ENCODE measurements at regions not wholly inside any gene's neighbourhood (a gene's known extent, or its start where the extent isn't known, plus 50 kb on each side); places are given as distances from the start of the nearest gene placed in this dataset.

DNA sequence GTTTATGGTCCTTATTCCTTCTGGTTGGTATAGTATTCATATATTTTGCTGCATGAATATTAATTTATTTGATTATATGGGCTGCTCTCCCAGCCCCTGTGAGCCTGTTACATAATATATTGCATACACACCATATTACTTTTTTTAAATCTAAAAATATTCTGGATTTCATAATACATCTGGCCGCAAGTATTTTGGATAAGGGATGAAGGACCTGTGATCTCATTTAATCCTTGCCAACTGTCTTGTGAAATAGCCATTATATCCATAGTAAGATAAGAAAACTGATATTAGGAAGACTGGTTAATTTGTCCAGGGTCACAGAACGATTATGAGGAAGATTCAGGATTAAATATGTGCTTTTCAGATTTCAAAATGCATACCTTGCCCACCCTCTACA is 433.6 kb downstream of the LPIN1 start:
- no peak for TF ChIP-seq POLR2AphosphoS5 (IDR thresholded peaks at IDR 0.05; ENCODE audit: low read depth, low read length)
- TF ChIP-seq, protein P1, sequence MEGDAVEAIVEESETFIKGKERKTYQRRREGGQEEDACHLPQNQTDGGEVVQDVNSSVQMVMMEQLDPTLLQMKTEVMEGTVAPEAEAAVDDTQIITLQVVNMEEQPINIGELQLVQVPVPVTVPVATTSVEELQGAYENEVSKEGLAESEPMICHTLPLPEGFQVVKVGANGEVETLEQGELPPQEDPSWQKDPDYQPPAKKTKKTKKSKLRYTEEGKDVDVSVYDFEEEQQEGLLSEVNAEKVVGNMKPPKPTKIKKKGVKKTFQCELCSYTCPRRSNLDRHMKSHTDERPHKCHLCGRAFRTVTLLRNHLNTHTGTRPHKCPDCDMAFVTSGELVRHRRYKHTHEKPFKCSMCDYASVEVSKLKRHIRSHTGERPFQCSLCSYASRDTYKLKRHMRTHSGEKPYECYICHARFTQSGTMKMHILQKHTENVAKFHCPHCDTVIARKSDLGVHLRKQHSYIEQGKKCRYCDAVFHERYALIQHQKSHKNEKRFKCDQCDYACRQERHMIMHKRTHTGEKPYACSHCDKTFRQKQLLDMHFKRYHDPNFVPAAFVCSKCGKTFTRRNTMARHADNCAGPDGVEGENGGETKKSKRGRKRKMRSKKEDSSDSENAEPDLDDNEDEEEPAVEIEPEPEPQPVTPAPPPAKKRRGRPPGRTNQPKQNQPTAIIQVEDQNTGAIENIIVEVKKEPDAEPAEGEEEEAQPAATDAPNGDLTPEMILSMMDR (IDR thresholded peaks at IDR 0.05): no peak
- TF ChIP-seq, protein P2, sequence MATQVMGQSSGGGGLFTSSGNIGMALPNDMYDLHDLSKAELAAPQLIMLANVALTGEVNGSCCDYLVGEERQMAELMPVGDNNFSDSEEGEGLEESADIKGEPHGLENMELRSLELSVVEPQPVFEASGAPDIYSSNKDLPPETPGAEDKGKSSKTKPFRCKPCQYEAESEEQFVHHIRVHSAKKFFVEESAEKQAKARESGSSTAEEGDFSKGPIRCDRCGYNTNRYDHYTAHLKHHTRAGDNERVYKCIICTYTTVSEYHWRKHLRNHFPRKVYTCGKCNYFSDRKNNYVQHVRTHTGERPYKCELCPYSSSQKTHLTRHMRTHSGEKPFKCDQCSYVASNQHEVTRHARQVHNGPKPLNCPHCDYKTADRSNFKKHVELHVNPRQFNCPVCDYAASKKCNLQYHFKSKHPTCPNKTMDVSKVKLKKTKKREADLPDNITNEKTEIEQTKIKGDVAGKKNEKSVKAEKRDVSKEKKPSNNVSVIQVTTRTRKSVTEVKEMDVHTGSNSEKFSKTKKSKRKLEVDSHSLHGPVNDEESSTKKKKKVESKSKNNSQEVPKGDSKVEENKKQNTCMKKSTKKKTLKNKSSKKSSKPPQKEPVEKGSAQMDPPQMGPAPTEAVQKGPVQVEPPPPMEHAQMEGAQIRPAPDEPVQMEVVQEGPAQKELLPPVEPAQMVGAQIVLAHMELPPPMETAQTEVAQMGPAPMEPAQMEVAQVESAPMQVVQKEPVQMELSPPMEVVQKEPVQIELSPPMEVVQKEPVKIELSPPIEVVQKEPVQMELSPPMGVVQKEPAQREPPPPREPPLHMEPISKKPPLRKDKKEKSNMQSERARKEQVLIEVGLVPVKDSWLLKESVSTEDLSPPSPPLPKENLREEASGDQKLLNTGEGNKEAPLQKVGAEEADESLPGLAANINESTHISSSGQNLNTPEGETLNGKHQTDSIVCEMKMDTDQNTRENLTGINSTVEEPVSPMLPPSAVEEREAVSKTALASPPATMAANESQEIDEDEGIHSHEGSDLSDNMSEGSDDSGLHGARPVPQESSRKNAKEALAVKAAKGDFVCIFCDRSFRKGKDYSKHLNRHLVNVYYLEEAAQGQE (IDR thresholded peaks at IDR 0.05; ENCODE audit: insufficient read depth in 1 of 2, low read depth in 2 of 2, low read length in 1 of 2): no peak
- no peak for TF ChIP-seq SIN3A (IDR thresholded peaks at IDR 0.05; ENCODE audit: borderline replicate concordance, insufficient read depth, low read depth, low read length)

Measured in Panc1 (cell line).